Epithelial cell of proximal tubule (primary cell): ENCODE measurements at regions not wholly inside any gene's neighbourhood (a gene's known extent, or its start where the extent isn't known, plus 50 kb on each side); places are given as distances from the start of the nearest gene placed in this dataset.

Experiments
- DNase-seq: peaks from one replicate; pipeline ENCODE4 v3.0.0-alpha.2; 2011; ENCODE audit warnings: low read depth
- H3K4me3 ChIP-seq: 2 replicates; pipeline ENCODE4 v1.5.1; 2011; ENCODE audit warnings: low read depth, mild to moderate bottlenecking, low read length
- TF ChIP-seq, protein P1 (sequence below): conservative IDR thresholded peaks from 2 replicates; pipeline ENCODE4 v1.5.1; 2012; ENCODE audit warnings: low read depth, mild to moderate bottlenecking, low read length

- no peak overlapping the region for H3K4me3 ChIP-seq
- no peak for DNase-seq
- TF ChIP-seq, protein P1, sequence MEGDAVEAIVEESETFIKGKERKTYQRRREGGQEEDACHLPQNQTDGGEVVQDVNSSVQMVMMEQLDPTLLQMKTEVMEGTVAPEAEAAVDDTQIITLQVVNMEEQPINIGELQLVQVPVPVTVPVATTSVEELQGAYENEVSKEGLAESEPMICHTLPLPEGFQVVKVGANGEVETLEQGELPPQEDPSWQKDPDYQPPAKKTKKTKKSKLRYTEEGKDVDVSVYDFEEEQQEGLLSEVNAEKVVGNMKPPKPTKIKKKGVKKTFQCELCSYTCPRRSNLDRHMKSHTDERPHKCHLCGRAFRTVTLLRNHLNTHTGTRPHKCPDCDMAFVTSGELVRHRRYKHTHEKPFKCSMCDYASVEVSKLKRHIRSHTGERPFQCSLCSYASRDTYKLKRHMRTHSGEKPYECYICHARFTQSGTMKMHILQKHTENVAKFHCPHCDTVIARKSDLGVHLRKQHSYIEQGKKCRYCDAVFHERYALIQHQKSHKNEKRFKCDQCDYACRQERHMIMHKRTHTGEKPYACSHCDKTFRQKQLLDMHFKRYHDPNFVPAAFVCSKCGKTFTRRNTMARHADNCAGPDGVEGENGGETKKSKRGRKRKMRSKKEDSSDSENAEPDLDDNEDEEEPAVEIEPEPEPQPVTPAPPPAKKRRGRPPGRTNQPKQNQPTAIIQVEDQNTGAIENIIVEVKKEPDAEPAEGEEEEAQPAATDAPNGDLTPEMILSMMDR: no peak
These were observed 94.5 kb upstream of the EPHA6 start for GRCh38 chr3:96719921-96720320.

- H3K4me3 ChIP-seq: no peak overlapping the region
- TF ChIP-seq, protein P1: no peak
- no peak for DNase-seq
These were observed 83.4 kb upstream of the EPHA6 start for GRCh38 chr3:96731031-96731430.

- DNase-seq: no peak
- TF ChIP-seq, protein P1: no peak
- no peak overlapping the region for H3K4me3 ChIP-seq
These were observed 80.0 kb upstream of the EPHA6 start for GRCh38 chr3:96734273-96735009.

DNA sequence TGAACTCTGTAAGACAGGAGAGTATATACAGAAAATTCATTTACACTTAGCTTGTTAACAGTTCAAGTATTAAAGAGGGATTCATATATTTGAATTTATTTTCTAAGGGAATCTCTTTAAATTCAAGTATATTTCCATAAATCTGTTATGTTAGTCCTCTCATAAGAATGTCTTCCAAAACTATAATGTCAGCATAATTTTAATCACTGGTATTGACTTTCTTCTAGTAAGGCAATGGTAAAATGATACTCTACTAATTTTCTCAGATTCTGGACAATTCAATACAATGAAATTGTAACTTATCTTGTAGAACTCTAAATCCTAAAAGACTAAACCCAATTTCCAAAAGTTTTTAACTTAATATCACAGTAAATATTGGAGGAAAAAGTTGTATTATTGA is 66.3 kb upstream of the EPHA6 start:
- no peak for DNase-seq
- TF ChIP-seq, protein P1: no peak
- no peak overlapping the region for H3K4me3 ChIP-seq

GRCh38 chr3:96750094-96750767 is 64.2 kb upstream of the EPHA6 start:
- TF ChIP-seq, protein P1: no peak
- no peak overlapping the region for H3K4me3 ChIP-seq
- DNase-seq: no peak

DNA sequence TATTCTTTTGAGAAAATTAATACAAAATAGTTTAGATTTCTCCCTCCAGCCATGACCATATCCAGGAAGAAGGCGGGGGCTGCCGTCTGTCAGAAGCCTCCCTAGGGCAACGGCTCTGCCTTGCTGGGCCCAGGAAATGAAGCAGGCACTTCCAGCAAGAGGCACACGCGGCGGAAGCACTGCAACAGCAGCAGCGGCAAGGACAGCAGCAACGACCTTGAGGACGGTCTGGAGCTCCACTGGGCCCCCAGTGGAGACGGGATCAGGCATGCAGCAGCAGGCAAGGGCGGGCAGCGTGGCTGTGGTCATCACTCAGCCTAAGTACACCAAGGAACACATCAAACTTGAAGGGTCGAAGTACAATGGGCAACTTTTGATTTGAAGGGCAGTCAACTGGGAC is 61.3 kb upstream of the EPHA6 start:
- H3K4me3 ChIP-seq: no peak overlapping the region
- DNase-seq: no peak
- TF ChIP-seq, protein P1: no peak

GRCh38 chr3:96754128-96754527 is 60.3 kb upstream of the EPHA6 start:
- no peak overlapping the region for H3K4me3 ChIP-seq
- TF ChIP-seq, protein P1: no peak
- no peak for DNase-seq
